ENCODE measurements at regions not wholly inside any gene's neighbourhood (a gene's known extent, or its start where the extent isn't known, plus 50 kb on each side); places are given as distances from the start of the nearest gene placed in this dataset.

DNA sequence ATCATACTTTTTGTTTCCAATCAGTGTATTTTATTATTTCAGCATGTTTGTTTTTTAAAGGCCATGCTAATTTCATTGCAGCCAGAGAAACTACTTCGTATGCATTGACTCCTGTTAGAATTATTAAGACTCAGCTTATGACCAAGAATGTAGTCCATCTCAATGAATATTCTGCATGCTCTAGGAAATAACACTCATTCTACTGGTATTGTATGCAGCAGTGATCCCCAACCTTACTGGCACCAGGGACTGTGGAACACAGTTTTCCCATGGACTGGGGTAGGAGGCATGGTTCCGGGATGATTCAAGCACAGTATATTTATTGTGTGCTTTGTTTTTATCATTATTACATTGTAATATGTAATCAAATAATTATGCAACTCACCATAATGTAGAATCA, 356.9 kb downstream of the DSEL start:
- TF ChIP-seq JUND (IDR thresholded peaks at IDR 0.05; ENCODE audit: low read length): no peak
- no peak for TF ChIP-seq CHD2 (IDR thresholded peaks at IDR 0.05; ENCODE audit: low read length)

Measured in H1 (cell line).